SK-N-MC (cell line): ENCODE measurements at regions not wholly inside any gene's neighbourhood (a gene's known extent, or its start where the extent isn't known, plus 50 kb on each side); places are given as distances from the start of the nearest gene placed in this dataset.

Source experiments
- EZH2 ChIP-seq: fragments of 200-600 bp; sonication (generic); IDR thresholded peaks from one replicate; pipeline ENCODE4 v1.6.1; 2017; ENCODE audit warnings: antibody characterized with exemption
- POLR2AphosphoS5 ChIP-seq: IDR thresholded peaks from 2 replicates; pipeline ENCODE4 v1.6.1; 2012; ENCODE audit warnings: mild to moderate bottlenecking, low read depth, low read length, borderline replicate concordance

DNA sequence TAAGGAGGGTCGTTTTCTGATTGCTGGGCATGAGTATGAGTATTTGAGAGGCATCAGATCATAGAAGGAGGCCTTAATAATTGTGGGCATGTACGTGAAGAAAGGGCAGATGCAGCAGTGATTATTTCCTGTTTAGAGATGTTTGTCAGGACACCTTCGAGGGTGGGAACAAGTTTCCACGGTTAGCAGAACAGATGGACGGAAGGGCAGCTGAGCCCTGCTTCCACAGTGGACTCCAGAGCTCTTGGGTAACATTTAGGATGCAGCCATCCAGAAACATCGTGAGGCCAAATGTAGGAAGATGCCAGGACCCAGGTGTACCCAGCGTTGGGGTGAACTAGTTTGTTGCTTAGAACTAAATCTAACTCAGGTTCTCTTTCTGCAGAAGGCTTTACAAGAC, 231.3 kb upstream of the FAT1 start:
- TF ChIP-seq POLR2AphosphoS5 (no peak), EZH2 (no peak)
